Body of pancreas (tissue), 4 donors: ENCODE measurements at regions not wholly inside any gene's neighbourhood (a gene's known extent, or its start where the extent isn't known, plus 50 kb on each side); places are given as distances from the start of the nearest gene placed in this dataset.

ENCODE experiments used
- POLR2A ChIP-seq, 3 donors: fragments of 450-650 bp; IDR thresholded peaks; one replicate each; pipeline ENCODE4 v1.6.1; 2016; ENCODE audit warnings: antibody characterized with exemption in 3 of 3, mild to moderate bottlenecking in 2 of 3
- TF ChIP-seq, protein P1 (sequence below), 7 experiments: fragments of 450-650 bp in 4 of 7; fragments of 200-600 bp in 3 of 7; sonication (generic) in 3 of 7; IDR thresholded peaks; one replicate each; pipeline ENCODE4 v1.5.1; 2016 to 2019; ENCODE audit warnings: antibody characterized with exemption in 7 of 7

GRCh38 chr10:78672918-78673317, 395.8 kb upstream of the ZMIZ1 start:
- TF ChIP-seq, protein P1, sequence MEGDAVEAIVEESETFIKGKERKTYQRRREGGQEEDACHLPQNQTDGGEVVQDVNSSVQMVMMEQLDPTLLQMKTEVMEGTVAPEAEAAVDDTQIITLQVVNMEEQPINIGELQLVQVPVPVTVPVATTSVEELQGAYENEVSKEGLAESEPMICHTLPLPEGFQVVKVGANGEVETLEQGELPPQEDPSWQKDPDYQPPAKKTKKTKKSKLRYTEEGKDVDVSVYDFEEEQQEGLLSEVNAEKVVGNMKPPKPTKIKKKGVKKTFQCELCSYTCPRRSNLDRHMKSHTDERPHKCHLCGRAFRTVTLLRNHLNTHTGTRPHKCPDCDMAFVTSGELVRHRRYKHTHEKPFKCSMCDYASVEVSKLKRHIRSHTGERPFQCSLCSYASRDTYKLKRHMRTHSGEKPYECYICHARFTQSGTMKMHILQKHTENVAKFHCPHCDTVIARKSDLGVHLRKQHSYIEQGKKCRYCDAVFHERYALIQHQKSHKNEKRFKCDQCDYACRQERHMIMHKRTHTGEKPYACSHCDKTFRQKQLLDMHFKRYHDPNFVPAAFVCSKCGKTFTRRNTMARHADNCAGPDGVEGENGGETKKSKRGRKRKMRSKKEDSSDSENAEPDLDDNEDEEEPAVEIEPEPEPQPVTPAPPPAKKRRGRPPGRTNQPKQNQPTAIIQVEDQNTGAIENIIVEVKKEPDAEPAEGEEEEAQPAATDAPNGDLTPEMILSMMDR (IDR thresholded peaks at IDR 0.05), result no peak
- no peak for TF ChIP-seq POLR2A (IDR thresholded peaks at IDR 0.05)
